ENCODE measurements at regions not wholly inside any gene's neighbourhood (a gene's known extent, or its start where the extent isn't known, plus 50 kb on each side); places are given as distances from the start of the nearest gene placed in this dataset.

DNA sequence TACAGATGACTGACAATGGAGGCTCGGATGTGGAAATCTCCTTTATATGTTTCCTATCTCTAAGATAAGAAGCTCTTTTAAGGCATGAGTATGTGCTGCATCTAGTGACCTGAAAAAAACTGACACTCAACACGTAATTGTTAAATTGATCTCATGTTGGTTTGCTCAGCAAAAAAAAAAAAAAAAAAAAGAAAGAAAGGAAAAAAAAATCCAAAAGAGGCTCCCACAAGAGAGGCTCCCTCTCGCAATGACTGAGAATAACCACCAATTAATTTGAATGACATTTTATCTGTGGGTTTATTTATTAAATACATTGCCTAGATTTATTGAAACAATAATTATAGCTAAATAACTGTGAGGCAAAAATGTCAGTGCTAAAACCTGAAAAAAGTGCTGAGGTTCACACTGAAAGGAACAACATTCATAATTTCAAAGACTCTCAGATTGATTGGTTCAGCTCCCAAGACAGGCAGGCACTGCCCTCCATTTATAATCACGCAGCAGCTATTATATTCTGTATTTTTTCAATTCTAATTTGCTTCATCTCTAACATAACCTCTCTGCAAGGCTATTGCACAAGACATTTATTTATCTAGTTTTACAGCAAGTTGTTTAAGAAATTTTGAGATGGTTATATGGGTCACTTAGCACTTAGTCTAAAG lies 184.5 kb upstream of the TMPRSS15 start:
- H3K4me3 ChIP-seq, result no peak overlapping the region
- no peaks in the 10 kb centered on the region for H3K4me1 ChIP-seq
- no peak overlapping the region for H3K27ac ChIP-seq
- no peaks in the 10 kb centered on the region for H3K36me3 ChIP-seq
- intact Hi-C loops (cut with DNase I), result no loop called here
- H3K9me3 ChIP-seq, result no peaks in the 10 kb centered on the region
- ATAC-seq, result no peak
- no peak for TF ChIP-seq CTCF (IDR thresholded peaks at IDR 0.05)
- no peak for DNase-seq
- H3K27me3 ChIP-seq, result no peaks in the 10 kb centered on the region

- no peaks in the 10 kb centered on the region for H3K36me3 ChIP-seq
- no peak for TF ChIP-seq CTCF (IDR thresholded peaks at IDR 0.05)
- H3K27ac ChIP-seq, result no peak overlapping the region
- intact Hi-C loops (cut with DNase I), result no loop called here
- H3K4me1 ChIP-seq, result no peaks in the 10 kb centered on the region
- no peak for ATAC-seq
- peaks cover 0 to 13% of the 10 kb centered on the region in 2 donors for H3K9me3 ChIP-seq
- no peaks in the 10 kb centered on the region for H3K27me3 ChIP-seq
- DNase-seq, result no peak
- H3K4me3 ChIP-seq, result no peak overlapping the region
Observed at GRCh38 chr21:18601146-18601545, 197.6 kb upstream of the TMPRSS15 start.

- Histone ChIP-seq H3K36me3 (no peaks in the 10 kb centered on the region), H3K4me1 (no peaks in the 10 kb centered on the region), H3K27ac (no peak overlapping the region), H3K27me3 (no peaks in the 10 kb centered on the region), H3K9me3 (peaks cover 0 to 9% of the 10 kb centered on the region in 2 donors), H3K4me3 (no peak overlapping the region)
- TF ChIP-seq CTCF (IDR thresholded peaks at IDR 0.05), result no peak
- no peak for DNase-seq
- intact Hi-C loops (cut with DNase I), result no loop called here
- ATAC-seq, result no peak
Observed at GRCh38 chr21:18602711-18603110, 199.1 kb upstream of the TMPRSS15 start.

DNA sequence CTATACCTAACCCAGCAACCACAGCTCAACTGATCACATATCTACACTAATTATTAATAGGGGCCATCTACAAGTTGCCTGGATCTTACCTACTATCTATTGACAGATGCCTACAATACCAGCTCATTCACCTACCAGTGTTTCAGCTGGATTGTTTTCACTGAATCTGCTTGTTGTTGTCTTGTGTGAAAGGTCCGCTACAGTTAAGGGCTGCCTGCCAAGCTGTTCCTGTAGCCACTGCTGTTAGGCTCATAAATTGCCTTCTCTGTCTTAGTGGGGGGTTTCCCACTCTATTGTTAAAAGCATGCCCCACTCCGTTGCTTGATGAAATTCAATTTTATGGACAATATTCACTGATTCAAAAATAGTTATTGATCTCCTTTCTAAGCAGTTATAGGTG lies 199.7 kb upstream of the TMPRSS15 start:
- Histone ChIP-seq H3K36me3 (no peaks in the 10 kb centered on the region), H3K9me3 (peaks cover 0 to 5% of the 10 kb centered on the region in 2 donors), H3K4me1 (no peaks in the 10 kb centered on the region), H3K4me3 (no peak overlapping the region), H3K27ac (no peak overlapping the region), H3K27me3 (no peaks in the 10 kb centered on the region)
- TF ChIP-seq CTCF (IDR thresholded peaks at IDR 0.05), result no peak
- ATAC-seq (no peak), DNase-seq (no peak)
- intact Hi-C loops (cut with DNase I), result no loop called here

GRCh38 chr21:18603980-18604379 lies 200.4 kb upstream of the TMPRSS15 start:
- no peaks in the 10 kb centered on the region for H3K36me3 ChIP-seq
- peaks cover 0 to 3% of the 10 kb centered on the region in 2 donors for H3K9me3 ChIP-seq
- intact Hi-C loops (cut with DNase I), result no loop called here
- H3K27ac ChIP-seq, result no peak overlapping the region
- H3K4me3 ChIP-seq, result no peak overlapping the region
- no peaks in the 10 kb centered on the region for H3K27me3 ChIP-seq
- no peak for ATAC-seq
- H3K4me1 ChIP-seq, result no peaks in the 10 kb centered on the region
- no peak for TF ChIP-seq CTCF (IDR thresholded peaks at IDR 0.05)
- DNase-seq, result no peak

Data from left lung (tissue), 4 donors.